ENCODE measurements at regions not wholly inside any gene's neighbourhood (a gene's known extent, or its start where the extent isn't known, plus 50 kb on each side); places are given as distances from the start of the nearest gene placed in this dataset.
A peak's percentile ranks its signal among the peaks of the same experiment; 100 is the strongest.

- Histone ChIP-seq H3K27me3 (ENCODE audit: insufficient read depth, poor library complexity, severe bottlenecking) (no peaks in the 10 kb centered on the region), H3K4me3 (replicated peaks; ENCODE audit: insufficient read depth, low read length) (no peak overlapping the region), H3K27ac (replicated peaks) (no peak overlapping the region)
- no peak for DNase-seq (ENCODE audit: low read depth in 1 of 2, low spot score in 1 of 2)
- no peak for TF ChIP-seq GABPA (IDR thresholded peaks at IDR 0.05; ENCODE audit: low read depth)
- TF ChIP-seq POLR2AphosphoS5 (IDR thresholded peaks at IDR 0.05; ENCODE audit: low read depth), result no peak
- no peak for TF ChIP-seq CTCF (IDR thresholded peaks at IDR 0.05; ENCODE audit: insufficient read depth, low read length)
- no peak for TF ChIP-seq SPI1 (IDR thresholded peaks at IDR 0.05; ENCODE audit: borderline replicate concordance, low read depth)
Observed at GRCh38 chr1:194067772-194068171, 881.4 kb upstream of the B3GALT2 start.

- no peak for TF ChIP-seq SPI1 (IDR thresholded peaks at IDR 0.05; ENCODE audit: borderline replicate concordance, low read depth)
- TF ChIP-seq POLR2AphosphoS5 (IDR thresholded peaks at IDR 0.05; ENCODE audit: low read depth), result no peak
- no peak for TF ChIP-seq CTCF (IDR thresholded peaks at IDR 0.05; ENCODE audit: insufficient read depth, low read length)
- TF ChIP-seq GABPA (IDR thresholded peaks at IDR 0.05; ENCODE audit: low read depth), result no peak
- no peak for TF ChIP-seq REST (IDR thresholded peaks at IDR 0.05; ENCODE audit: insufficient replicate concordance, low read depth)
- no peaks in the 10 kb centered on the region for H3K27me3 ChIP-seq (ENCODE audit: insufficient read depth, poor library complexity, severe bottlenecking)
- no peak overlapping the region for H3K4me3 ChIP-seq (replicated peaks; ENCODE audit: insufficient read depth, low read length)
- DNase-seq (ENCODE audit: low read depth in 1 of 2, low spot score in 1 of 2), result no peak
- H3K27ac ChIP-seq (replicated peaks), result no peak overlapping the region
Observed at GRCh38 chr1:194062962-194063361, 876.5 kb upstream of the B3GALT2 start.

- no peak overlapping the region for H3K4me3 ChIP-seq (replicated peaks; ENCODE audit: insufficient read depth, low read length)
- TF ChIP-seq GABPA (IDR thresholded peaks at IDR 0.05; ENCODE audit: low read depth) (no peak), CTCF (IDR thresholded peaks at IDR 0.05; ENCODE audit: insufficient read depth, low read length) (no peak), SPI1 (IDR thresholded peaks at IDR 0.05; ENCODE audit: borderline replicate concordance, low read depth) (no peak), REST (IDR thresholded peaks at IDR 0.05; ENCODE audit: insufficient replicate concordance, low read depth) (no peak), POLR2AphosphoS5 (IDR thresholded peaks at IDR 0.05; ENCODE audit: low read depth) (no peak)
- no peaks in the 10 kb centered on the region for H3K27me3 ChIP-seq (ENCODE audit: insufficient read depth, poor library complexity, severe bottlenecking)
- DNase-seq (ENCODE audit: low read depth in 1 of 2, low spot score in 1 of 2), result no peak
- H3K27ac ChIP-seq (replicated peaks), result no peak overlapping the region
Observed at GRCh38 chr1:194062526-194062925, 876.1 kb upstream of the B3GALT2 start.

- no peak for TF ChIP-seq CTCF (IDR thresholded peaks at IDR 0.05; ENCODE audit: insufficient read depth, low read length)
- TF ChIP-seq REST (IDR thresholded peaks at IDR 0.05; ENCODE audit: insufficient replicate concordance, low read depth), result no peak
- TF ChIP-seq POLR2AphosphoS5 (IDR thresholded peaks at IDR 0.05; ENCODE audit: low read depth), result no peak
- TF ChIP-seq GABPA (IDR thresholded peaks at IDR 0.05; ENCODE audit: low read depth), result no peak
- no peak for TF ChIP-seq SPI1 (IDR thresholded peaks at IDR 0.05; ENCODE audit: borderline replicate concordance, low read depth)
- DNase-seq (ENCODE audit: low read depth in 1 of 2, low spot score in 1 of 2), result no peak
- Histone ChIP-seq H3K27ac (replicated peaks) (peak overlapping the region; percentile 15), H3K27me3 (ENCODE audit: insufficient read depth, poor library complexity, severe bottlenecking) (no peaks in the 10 kb centered on the region), H3K4me3 (replicated peaks; ENCODE audit: insufficient read depth, low read length) (no peak overlapping the region)
Observed at GRCh38 chr1:194060481-194060880, 874.1 kb upstream of the B3GALT2 start.

Data from HL-60 (cell line).